AG20443 (cell line): ENCODE measurements at regions not wholly inside any gene's neighbourhood (a gene's known extent, or its start where the extent isn't known, plus 50 kb on each side); places are given as distances from the start of the nearest gene placed in this dataset.

ENCODE experiments used
- DNase-seq: peaks from one replicate; pipeline ENCODE4 v3.0.0; 2012; ENCODE audit warnings: low spot score, mixed read lengths

GRCh38 chr2:180364719-180365118, 357.6 kb upstream of the CWC22 start:
- DNase-seq, result no peak

DNA sequence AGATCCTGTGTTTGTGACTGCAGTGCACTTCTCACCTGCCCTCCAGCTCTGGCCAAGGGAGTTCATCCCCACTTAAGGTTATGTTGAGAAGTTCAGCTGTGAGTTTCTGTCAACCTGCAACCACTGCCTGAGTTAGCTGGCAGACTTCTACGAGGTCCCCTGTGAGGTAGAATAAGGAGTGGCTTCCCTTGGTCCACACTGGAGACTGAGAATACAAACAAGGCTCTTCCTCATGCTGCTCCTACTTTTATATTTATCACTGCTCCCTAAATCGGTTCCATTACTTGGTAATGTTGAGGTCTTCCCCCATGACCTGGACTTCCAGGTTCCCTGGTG, 353.2 kb upstream of the CWC22 start:
- no peak for DNase-seq

DNA sequence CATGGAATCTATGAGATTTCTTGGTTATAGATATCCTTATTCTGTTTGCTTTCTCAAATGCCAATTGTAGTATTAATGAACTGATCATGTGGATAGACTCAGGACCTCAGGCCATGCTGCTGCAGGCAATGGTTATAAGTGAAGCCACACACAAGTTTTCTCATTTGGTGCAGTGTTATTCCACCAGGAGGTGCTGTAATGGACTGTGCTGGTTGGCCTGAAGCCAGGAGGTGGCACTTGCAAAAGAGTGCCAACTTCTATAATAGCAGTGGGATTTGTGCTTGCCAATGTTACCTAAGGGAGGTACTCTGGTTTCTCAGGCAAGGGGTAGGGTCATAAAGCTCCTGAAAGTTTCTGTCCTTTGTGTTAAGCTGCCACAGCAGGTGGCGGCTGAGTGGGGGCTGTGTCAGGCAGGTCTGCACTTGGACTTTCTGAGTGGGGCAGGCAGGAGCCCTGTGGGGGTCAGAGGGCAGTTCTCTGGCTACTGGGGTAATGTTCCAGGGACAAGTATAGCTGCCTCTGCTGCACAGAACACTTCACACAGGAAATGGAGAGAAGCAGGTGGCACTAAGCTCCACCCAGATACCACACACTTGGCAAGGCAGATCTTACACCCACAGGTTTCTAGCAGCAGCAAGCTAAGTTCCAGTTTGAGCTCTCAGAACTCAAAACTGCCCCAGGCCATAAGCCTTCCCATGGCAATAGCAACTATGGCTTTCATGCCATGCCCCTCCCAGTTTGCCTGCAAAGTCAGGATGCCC, 352.6 kb upstream of the CWC22 start:
- DNase-seq, result no peak

- DNase-seq, result no peak
Observed at GRCh38 chr2:180358458-180358857, 351.4 kb upstream of the CWC22 start.

- DNase-seq, result no peak
Observed at GRCh38 chr2:180356676-180357075, 349.6 kb upstream of the CWC22 start.

DNA sequence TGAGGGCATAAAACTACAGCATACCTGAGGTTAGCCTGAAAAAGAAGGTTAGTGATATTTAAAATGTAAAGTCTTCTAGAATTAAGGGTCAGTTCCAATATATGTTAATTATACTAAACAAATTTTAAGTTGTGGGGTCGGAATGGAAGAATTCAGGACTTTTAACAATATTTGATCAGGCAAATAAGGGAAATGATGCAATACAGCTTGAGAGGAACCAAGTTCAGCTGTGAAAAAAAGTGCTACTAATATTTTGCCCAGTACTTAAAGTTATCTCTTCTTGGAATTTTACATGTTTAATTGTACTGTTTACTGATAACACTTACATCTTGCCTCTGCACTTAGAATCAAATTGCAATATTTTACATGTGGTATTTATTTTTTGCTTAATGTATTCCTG, 345.5 kb upstream of the CWC22 start:
- DNase-seq, result no peak

DNA sequence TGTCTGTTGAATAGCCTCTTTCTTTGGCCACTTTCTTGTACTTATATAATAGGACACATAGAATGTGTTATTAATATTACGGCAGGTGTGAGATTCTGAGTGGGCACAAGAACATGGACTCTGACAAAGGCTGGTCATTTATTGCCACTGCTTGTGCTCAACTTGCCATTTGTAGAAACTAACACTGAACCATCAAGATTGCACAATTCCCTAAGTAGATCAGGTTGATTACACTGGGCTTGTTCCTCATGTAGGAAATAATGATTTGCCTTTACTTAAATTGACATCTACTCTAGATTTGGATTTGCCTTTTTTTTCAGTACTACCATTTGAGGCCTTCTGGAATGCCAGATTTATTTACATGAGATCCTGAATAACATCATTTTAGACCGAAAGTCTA, 342.7 kb upstream of the CWC22 start:
- no peak for DNase-seq

GRCh38 chr2:180343528-180344345, 336.6 kb upstream of the CWC22 start:
- DNase-seq, result no peak

- DNase-seq, result no peak
Observed at GRCh38 chr2:180337136-180337535, 330.0 kb upstream of the CWC22 start.

DNA sequence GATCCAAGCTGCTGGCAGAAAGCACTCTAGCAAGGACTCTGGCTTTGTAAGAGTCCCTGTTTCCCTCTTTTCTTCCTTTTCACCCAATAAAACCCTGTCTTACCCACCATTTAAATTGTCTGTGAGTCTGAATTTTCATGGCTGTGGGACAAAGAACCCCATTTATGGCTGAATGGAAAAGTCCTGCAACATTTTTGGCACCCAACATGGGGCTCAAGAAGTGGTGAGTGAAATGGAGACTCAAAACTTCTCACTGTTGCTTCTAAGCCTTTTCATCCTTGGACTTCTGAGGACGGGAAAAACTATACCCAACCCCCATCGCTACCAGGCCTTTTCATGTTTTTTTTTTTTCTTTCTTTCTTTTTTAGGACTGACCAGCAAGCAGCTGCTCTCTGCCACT, 329.5 kb upstream of the CWC22 start:
- DNase-seq, result no peak

- no peak for DNase-seq
Observed at GRCh38 chr2:180334514-180334913, 327.4 kb upstream of the CWC22 start.

GRCh38 chr2:180328795-180329422, 321.8 kb upstream of the CWC22 start:
- no peak for DNase-seq

DNA sequence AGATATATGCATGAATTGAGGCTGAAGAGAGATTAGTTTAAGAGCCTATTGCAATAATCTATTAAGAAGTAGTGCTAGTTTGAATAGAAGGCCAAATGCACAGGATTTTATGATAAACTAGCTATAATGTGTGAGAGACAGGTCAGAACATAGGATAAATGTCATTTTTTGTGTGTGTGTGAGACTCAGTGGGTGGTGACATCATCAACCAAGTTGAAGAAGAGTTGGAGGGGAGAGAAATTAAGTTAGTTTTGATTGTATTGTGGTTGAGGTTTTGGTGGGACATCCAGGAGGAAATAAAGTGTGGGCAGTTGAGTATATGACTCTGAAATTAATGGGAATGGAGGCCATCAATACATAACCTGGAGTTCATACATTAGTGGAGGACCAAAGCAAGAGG, 320.1 kb upstream of the CWC22 start:
- no peak for DNase-seq

GRCh38 chr2:180325416-180326120, 318.5 kb upstream of the CWC22 start:
- DNase-seq, result no peak

DNA sequence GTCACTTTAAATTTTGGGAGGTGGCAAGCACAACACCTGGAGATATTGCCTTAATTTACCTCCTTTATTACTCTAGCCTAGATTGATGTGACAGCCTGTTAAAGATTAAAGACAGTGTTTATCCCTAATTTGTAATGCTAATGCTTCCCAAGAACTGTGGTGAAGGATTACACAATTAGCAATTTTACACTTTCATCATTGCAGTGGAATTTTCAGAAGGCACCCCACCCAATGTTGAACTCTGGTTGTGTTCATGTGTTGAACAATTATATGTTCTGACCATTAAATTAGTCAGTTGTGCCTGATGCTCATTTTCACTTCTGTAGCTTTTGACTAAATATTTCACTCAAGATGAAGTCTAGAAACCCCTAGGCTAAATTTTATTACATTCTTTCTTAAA, 317.1 kb upstream of the CWC22 start:
- peak; percentile 6 for DNase-seq

DNA sequence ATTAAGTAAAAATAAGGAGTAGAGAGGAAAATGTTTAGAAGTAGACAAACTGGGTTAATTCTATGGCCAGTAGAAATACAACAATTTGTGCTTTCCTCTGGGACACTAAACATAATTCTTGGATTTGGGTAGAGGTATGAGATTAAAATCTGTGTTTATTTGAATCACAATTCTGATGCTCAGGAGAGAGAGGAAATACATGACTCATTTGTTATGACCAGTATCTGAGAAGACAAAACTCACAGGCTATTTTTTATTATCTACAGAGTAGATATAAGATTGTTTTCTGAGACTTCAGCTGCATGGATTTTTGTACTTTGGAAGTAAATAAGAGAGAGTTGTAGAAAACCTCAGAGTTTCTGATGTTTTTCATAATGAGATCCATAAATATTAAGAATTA, 315.7 kb upstream of the CWC22 start:
- peak; percentile 11 for DNase-seq

- DNase-seq, result no peak
Observed at GRCh38 chr2:180319586-180320405, 312.7 kb upstream of the CWC22 start.

DNA sequence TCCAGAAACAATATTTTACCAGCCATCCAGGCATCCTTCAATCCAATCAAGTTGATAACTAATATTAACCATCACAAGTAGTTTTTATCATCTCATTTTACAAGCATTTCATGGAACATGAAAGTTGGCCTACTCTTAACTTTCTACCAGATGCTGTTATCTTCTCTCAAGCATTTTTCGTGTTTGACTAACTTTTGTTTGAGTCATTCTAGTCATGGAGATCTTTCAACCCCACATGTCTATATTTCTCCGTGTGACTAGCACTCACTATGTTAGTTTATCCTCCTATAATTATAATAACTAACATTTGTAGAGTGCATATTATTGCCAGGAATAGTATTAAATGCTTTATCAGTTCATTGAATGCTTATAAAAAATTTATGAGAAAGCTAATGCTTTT, 307.0 kb upstream of the CWC22 start:
- DNase-seq, result peak; percentile 41

GRCh38 chr2:180312542-180312941, 305.4 kb upstream of the CWC22 start:
- DNase-seq, result no peak

GRCh38 chr2:180307096-180307495, 300.0 kb upstream of the CWC22 start:
- no peak for DNase-seq

GRCh38 chr2:180306346-180306745, 299.2 kb upstream of the CWC22 start:
- no peak for DNase-seq
